Cardiac fibroblast (primary cell): ENCODE measurements at regions not wholly inside any gene's neighbourhood (a gene's known extent, or its start where the extent isn't known, plus 50 kb on each side); places are given as distances from the start of the nearest gene placed in this dataset.
A peak's percentile ranks its signal among the peaks of the same experiment; 100 is the strongest.
"Not testable (repeated sequence)": the region's sequence is repeated elsewhere in the genome, so short reads cannot be mapped to it uniquely, and the experiment has no call there.

Experiments used
- DNase-seq, 2 donors: peaks; one replicate each; pipeline versions ENCODE4 v3.0.0 to v3.0.0-alpha.2; 2010; ENCODE audit warnings: low read depth in 2 of 2
- H3K4me3 ChIP-seq, 2 donors: replicated peaks in 1 of 2; 1 replicate in 1 of 2; 2 replicates in 1 of 2; pipeline ENCODE4 v1.5.1; 2011; ENCODE audit warnings: low read depth in 2 of 2, low read length in 2 of 2, mild to moderate bottlenecking in 2 of 2, moderate library complexity in 1 of 2
- CTCF ChIP-seq: IDR thresholded peaks from one replicate; pipeline ENCODE4 v1.5.1; 2011; ENCODE audit warnings: low read depth, mild to moderate bottlenecking, low read length, inconsistent platforms

GRCh38 chr9:75452512-75452911 is 364.2 kb downstream of the OSTF1 start:
- TF ChIP-seq CTCF = no peak
- H3K4me3 ChIP-seq = no peak overlapping the region
- DNase-seq = no peak

GRCh38 chr9:75454043-75454442 is 365.7 kb downstream of the OSTF1 start:
- TF ChIP-seq CTCF = no peak
- no peak overlapping the region for H3K4me3 ChIP-seq
- no peak for DNase-seq

GRCh38 chr9:75454891-75455290 is 366.6 kb downstream of the OSTF1 start:
- no peak for TF ChIP-seq CTCF
- H3K4me3 ChIP-seq = no peak overlapping the region
- DNase-seq = no peak

- DNase-seq = peak; percentile 3 to 25
- H3K4me3 ChIP-seq = no peak overlapping the region
- TF ChIP-seq CTCF = no peak
These were observed 367.2 kb downstream of the OSTF1 start for GRCh38 chr9:75455444-75455921.

- DNase-seq = no peak
- no peak overlapping the region for H3K4me3 ChIP-seq
- TF ChIP-seq CTCF = no peak
These were observed 368.4 kb downstream of the OSTF1 start for GRCh38 chr9:75456698-75457097.

- DNase-seq = no peak
- H3K4me3 ChIP-seq = no peak overlapping the region
- no peak for TF ChIP-seq CTCF
These were observed 369.2 kb downstream of the OSTF1 start for GRCh38 chr9:75457474-75458011.

- not testable (repeated sequence) for H3K4me3 ChIP-seq, DNase-seq
These were observed 371.0 kb downstream of the OSTF1 start for GRCh38 chr9:75459311-75459710.
